GM18520 (cell line): ENCODE measurements at regions not wholly inside any gene's neighbourhood (a gene's known extent, or its start where the extent isn't known, plus 50 kb on each side); places are given as distances from the start of the nearest gene placed in this dataset.

Source experiments
- ATAC-seq: cut with Tn5 transposase; IDR thresholded peaks from one replicate; pipeline ENCODE4 v1.9.1; 2021; ENCODE audit not compliant: unreplicated experiment

DNA sequence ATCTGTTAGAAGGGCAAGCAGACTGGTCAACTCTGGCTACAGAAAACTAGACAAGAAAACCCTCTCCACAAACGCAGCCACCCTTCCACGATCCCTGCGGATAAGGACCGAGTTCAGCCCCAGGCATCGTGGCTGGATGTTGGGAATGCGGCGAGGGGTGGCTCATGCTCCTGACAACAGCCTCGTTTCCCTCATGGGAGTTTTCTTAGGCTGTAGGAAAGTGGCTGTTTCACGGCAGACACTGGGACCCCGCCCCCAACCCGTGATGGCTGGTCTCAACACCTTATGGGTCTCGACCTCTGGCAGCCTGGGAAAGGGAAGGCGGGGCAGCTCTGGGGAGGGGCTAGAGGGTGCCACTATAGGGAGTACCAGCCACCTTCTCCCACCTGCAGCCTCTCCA, 123.3 kb downstream of the RFLNA start:
- no peak for ATAC-seq

DNA sequence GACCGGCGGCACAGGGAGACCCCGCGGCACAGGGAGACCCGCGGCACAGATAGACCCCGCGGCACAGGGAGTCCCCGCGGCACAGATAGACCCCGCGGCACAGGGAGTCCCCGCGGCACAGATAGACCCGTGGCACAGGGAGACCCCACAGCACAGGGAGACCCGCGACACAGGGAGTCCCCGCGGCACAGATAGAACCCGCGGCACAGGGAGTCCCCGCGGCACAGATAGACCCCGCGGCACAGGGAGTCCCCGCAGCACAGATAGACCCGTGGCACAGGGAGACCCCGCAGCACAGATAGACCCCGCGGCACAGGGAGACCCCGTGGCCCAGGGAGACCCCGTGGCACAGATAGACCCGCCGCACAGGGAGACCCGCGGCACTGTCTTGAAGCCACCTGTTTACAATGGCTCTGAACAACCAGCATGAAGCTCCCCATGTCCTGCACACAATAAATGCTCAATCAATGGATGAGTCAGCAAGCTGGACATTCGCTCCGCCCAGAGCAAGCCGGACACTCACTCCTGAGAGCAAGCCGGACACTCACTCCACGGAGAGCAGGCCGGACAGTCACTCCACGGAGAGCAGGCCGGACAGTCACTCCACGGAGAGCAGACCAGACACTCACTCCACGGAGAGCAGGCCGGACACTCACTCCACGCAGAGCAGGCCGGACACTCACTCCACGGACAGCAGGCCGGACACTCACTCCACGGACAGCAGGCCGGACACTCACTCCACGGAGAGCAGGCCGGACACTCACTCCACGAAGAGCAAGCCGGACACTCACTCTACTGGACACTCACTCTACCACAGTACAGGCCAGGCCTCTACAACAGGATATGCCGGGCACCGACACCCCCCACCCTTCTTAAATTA, 121.9 kb downstream of the RFLNA start:
- ATAC-seq: no peak

DNA sequence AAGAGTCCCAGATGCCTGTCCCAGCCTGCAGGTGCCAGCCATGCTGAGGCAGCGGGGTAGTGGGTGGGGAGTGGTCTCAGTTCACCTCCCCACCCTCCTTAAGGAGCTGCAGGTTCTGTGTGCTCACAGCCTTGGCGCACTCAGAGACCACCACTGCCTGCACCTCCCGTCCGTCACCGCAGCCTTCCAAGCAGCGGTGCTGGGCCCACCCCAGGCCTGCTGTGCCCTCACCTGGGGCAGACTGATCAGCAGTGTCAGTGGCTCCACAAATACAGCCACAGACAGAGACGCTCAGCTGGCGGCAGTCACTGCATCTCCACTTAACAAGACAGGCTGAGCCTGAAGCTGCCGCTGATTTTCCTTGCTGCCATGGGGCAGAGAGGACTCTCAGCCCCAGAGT, 120.2 kb downstream of the RFLNA start:
- no peak for ATAC-seq

DNA sequence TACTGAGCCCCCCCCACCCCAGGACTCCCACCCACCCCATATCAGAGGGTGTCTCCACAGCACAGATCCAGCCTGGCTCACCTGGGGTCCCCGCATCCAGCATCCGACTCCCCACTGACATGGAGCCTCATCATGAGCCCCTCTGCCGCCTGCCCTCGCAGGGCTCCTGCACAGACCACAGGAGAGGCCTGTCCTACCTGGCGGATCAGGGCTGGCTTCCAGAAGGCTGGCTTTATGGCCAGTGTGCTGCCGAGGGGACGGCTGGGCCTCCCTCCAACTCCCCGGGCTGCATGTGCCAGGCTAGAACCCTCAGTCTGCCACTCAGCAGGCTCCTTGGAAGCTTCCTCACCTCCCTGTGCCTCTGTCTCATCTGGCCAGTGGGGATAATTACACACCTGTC, 119.0 kb downstream of the RFLNA start:
- no peak for ATAC-seq

DNA sequence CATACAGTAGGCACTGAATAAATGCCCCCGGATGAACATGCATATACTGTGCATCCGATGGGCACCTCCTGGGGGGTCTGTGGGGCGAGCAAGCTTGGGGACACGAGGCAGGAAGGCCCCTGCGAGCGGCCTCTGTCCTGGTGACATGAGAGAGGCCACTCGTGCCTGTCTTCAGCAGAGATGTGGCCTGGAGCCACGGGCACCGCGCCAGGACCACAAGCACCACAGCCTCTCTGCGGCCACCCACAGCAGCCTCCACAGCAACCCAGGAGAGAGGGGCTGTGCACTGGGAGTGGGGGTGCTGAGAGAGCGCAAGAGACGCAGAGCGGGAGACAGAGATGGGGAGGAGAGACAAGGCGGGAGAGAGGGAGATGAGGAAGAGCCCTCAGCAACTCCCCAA, 118.5 kb downstream of the RFLNA start:
- ATAC-seq: no peak

DNA sequence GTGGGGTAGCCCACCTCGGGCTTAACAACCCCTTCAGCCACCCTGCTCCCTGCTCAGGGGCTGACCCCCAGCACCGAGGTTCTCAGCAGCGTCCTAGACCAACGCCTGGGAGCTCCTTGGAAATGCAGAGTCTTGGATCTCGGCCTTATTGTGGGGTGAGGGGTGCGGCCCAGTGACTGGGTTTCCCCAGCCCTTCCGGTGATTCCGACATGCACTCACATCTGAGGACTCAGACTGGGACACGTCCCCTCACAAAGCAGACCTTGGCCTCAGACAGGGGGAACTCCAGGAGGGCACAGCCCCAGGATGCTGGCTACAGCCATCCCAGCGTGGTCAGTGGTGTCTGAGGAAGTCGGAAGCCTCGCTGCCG, 117.7 kb downstream of the RFLNA start:
- ATAC-seq: no peak

DNA sequence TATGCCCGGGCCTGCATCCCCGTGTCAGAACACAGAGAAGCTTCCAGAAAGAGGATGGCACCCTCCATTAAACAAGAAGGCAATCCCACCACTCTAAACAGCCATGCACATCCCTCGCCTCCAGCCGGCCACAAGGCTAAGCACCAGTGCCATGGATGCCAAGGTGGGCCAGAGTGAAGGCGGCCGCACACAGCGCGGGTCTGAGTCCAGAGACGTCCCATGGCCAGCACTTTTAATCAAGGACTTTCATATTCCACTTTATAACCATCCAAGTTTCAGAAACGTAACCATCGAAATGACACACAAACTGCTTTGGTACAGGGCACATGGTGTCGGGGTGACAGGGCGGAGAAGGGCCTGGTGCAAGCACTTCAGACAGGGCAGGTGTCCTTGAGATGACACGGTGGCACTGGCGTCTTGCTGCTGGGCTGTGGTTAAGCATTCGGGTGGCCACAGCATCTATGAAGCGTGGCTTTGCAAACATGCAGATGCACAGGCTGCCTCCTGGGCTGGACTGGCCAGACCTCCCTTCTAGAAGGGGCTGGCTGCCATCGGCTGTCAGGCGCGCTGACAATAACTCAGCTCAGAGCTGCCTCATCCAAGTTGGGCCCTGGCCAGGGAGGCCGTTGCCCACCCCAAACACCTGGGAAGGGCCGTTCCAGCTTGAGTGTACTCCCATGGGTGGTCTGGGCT, 117.2 kb downstream of the RFLNA start:
- ATAC-seq: no peak

DNA sequence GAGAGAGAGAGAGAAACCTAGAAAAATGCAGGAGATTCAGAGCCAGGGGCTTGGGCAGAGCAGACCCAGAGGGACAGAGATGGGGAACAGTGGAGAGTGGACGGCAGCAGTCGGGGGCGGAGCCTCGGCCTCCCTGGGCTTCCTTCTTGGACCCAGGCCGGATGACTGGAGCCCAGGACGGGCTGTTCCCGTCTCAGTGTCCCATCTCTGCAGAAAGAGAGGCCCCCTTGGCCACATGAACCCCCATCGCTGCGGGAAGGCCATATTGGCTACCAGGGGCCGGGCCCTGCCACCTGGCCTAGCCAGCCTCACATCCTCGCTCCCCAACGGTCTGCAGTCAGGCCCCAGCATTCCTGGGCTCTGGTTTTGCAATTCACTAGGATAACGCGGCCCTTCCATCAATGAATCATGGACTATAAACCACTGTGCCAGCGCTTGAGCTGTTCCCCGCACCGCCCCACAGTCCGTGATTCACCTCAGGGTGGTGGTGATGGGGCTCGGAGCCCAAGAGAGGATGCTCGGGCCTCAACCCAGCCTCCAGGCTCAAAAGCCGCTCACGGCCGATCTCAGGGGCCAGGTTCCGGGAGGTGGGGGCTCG, 116.5 kb downstream of the RFLNA start:
- ATAC-seq: no peak

DNA sequence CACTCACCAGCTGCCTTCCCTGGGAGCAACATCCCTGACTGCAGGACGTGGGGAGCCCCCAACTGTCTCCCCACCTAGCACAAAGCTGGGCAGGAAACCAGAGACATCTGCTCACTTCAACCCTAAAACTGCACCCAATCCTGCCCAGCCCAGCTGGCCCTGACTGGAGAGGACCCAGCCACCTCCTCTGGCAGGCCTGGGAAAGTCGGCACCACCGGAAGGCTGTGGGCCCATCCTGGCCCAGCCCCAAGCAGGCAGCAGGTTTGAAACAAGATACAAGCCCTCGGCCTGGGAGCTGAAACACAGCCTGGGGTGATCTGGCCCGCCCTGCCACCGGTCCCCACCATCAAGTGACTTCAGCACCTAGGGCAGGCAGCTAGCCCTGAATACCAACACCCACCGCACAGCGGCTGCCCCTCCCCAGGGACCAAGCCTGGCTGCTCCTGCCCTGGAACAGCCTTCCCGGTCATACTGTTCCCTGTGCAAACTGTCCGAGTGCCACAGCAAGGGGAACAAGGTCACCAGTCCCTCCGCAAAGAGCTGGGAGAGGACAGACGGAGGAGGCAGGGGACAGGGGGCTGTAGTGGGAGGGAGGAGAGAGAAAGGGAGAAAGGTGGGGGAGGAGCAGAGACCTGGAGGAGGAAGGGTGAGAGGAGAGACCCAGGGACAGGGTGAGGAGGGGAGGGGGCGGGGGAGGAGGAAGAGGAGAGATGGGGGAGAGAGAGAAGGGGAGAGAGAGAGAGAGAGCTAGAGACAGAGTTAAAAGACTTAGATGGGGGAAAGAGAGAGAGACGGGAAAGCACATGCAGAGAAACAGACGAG, 115.7 kb downstream of the RFLNA start:
- no peak for ATAC-seq

DNA sequence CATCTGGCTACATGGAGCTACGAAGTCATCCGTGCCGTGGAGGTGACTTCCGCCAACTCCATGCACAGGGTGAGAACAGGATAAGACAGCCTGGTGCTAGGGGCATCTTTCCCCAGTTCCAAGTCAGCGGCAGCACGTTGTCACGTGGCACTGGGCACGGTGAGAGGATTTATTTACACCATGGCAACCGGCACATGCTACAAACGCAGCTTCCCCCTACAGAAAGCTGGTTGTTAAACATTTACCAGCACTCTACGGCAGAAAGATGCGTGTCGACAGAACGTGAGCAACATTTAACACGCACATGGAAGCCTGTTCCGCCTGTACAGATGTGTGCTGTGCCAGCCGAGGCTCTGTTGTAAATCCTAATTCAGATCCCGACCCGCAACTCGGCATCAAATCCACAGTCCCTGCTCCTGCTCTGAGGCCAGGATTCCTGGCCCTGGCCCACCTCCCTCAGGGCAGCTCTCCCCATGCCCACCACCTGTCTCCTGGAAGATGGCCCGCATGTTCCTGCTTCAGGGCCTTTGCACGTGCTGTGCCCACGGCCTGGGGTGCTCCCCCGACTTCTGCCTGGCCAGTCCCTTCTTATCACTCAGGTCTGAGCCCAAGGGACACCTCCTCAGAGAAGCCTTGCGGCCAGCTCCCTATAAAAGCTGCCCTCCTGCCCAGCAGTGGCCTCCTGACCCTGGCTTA, 114.1 kb downstream of the RFLNA start:
- no peak for ATAC-seq

DNA sequence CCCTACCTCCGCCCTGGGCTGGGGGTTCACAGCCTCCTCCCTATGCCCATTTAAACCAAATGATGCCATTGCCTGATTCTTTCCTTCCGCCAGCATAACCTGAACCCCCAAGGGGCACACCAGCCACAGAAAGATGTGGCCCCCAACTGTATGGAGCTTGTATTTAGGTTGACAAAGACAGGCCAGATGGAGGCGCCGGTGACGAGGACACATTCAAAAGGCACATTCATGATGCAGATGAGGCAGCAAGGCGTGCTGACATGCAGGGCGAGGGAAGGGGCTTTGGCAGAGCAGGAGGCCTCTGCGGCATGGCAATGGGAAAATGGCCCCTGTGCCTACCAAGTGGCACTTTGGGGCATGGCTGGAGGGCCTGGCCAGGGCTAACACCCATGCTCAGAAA, 112.2 kb downstream of the RFLNA start:
- ATAC-seq: no peak

DNA sequence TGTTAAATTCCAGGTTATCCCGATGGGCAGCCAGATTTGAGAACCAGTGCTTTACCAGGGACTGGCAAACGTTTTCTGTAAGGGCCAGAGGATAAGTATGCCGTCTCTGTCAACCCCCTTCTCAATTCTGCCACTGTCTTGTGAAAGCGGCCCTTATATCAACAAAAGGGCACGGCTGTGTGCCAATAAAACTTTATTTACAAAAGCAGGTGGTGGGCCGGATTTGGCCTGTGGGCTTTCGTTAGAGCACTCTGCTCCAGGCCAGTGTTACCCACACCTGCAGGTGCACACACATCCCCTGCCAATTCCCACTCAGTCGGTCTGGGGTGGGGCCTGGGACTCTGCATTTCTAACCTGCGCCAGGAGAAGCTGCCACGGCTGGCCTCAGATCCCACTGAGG, 111.2 kb downstream of the RFLNA start:
- ATAC-seq: no peak

DNA sequence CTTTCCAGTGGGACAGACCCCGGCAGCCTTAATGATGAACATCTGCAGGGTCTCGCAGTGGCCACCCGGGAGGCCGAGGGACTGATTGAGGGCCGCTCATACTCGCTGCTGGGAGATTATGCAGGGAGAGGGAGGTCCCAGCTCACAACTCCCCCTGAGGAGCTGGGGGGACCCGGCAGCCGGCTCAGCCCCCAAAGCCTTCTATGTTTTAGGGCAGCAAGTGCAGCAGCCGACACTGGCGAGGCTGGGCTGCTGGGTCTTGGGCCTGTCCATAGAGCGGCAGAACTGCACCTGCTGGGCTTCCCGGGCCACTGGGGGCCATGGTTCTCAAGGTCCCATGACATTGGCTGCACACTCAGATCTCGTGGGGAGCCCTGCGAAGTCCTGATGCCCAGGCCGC, 110.7 kb downstream of the RFLNA start:
- no peak for ATAC-seq

DNA sequence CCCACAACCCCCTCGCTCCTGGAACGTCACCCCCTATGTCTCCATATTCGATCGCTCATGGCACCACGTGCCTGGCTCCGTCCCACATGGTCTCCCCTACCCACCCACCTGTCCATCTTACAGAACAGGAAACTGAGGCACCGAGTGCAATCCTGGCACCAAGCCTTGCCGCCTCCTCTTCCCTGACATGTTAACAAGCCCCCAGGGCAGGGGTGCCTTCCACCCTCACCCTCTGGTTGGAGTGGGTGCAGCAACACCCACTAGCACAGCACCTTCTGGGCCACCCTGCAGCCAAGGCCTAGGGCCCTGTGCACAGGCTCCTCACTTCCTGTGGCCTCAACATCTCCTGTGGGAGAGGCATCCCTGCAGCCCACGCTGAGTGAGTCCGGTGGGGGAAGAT, 110.3 kb downstream of the RFLNA start:
- no peak for ATAC-seq

DNA sequence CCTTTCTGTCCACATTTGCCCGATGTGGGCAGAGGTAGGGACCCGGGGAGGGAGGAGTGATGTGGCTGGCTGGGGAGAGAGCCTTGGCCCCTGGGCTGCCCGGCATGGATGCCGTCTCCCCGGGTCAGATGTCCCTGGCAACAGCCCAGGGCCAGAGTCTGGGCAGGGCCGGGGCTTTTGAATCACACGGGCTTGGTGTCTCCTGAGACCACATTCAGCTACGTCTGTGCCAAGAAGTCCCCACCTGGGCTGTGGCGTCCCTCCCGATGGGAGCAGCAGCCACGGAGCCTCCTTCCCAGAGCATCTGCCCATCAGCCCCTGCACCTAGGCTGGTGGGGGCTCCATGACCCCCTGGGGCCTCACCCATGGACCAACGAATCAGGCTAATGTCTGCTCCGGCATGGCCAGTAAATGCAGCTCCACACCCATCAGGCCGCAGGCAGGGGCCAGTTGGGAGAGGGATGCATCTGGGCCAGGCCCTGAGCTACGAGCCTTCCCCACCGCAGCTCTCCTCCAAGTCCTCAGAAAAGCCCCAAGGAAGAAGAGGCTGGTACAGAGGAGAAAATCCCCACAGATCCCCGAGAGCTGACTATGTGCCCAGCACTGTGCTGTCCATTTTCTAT, 109.4 kb downstream of the RFLNA start:
- ATAC-seq: no peak

DNA sequence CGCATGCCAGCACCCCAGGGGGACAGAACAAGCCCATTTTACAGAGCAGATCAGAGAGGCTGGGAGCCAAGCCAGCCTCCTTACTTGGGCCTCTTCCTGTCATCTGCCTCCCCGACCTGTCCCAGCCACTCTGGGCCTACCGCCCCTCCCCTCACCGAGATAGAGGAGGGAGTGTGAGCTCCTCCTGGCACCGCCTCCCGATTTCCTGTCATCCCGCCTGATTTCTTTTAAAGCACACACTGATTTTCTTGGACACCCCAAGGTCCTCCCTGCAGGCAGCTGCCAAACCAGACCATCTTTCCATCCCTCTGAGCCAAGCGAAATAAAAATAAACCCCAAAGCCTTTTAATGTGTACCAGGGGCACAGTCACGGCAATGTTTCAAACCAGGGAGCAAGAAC, 108.4 kb downstream of the RFLNA start:
- ATAC-seq: no peak

DNA sequence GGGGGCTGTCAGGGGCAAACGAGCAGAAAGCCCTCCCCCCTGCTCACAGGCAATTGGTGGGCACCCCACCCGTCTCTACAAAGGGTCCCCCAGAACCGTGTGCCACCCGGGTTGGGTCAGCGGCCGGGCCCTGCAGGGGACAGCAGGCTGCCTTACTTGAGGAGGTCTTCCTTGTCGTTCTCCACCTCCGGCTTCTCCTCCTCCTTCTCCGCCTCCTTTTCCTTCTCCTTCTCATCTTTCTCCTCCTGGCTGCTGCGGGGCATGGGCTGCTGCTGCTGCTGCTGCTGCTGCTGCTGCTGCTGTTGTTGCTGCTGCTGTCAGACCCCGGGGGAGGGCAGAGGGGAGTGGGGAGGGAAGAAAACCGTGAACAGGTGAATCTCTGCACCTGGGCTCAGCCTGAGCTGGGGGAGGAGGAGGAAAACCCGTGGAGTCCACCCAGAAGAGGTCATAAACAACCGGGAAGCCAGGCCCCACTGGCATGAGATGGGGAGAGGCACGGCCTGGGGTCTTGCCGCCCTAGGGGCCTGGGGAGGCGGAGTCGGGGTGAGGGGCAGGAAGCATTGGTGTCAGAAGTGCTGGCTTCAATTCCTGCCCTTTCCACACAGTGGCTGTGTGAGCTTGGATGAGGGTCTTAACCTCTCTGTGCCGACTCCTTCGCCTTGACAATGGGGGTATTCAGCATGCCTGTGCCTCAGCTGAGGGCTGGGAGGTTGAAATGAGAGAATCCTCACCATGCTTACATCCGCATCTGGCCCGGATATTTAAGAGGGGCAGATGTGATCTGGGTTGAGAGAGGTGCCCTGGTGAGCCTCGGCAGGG, 107.6 kb downstream of the RFLNA start:
- no peak for ATAC-seq

DNA sequence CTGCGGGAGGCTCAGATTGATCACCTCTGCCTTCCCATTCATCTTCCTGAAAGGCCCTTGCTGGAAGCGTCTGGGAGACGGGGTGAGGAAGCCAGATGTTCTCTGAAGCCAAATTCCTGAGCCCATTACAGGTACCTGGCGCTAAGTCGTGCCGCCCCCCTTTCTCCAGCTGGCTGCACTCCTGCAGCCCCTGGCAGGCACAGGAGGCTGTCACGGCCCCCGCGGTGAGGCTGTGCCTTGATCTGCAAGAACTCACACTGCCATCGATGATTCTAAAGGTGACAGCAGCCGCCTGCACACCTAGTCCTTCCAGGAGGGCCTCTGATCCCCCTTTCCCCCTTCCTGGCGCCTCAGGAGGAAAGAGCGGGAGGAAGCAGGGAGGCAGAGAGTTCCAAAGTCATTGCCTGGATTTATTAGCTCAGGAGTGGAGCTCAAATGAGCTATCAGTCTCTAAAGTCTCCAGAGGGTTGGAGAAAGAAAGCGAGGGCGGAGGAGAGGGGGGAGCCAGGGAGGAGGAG, 106.9 kb downstream of the RFLNA start:
- ATAC-seq: no peak

DNA sequence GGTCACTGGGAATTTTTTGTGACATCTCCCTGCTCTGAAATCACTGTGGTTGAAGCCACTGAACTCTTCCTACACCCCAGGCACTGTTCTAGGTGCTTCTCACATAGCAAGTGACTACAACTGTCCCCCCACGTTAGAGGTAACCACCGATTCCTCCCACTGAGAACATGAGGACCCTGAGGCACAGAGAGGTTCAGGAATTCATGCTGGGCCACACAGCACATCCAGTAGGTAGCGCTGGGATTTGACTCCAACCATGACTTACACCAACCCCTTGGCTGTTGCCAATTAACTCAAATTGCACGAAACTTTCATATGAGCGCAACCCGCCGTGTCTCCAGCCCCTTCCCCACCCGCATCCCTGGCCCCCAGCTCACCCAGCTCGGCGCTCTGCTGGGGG, 105.2 kb downstream of the RFLNA start:
- no peak for ATAC-seq
